H1 (cell line): ENCODE measurements at regions not wholly inside any gene's neighbourhood (a gene's known extent, or its start where the extent isn't known, plus 50 kb on each side); places are given as distances from the start of the nearest gene placed in this dataset.
"Not testable (repeated sequence)": the region's sequence is repeated elsewhere in the genome, so short reads cannot be mapped to it uniquely, and the experiment has no call there.

Experiments used
- CTCF ChIA-PET: fragments of 300-600 bp; sonication (Branson Sonifier 250); formaldehyde crosslinking; loops from one replicate; lab custom pipeline; 2021; ENCODE audit not compliant: partially characterized antibody; lab: Charles Lee
- POLR2A ChIA-PET: fragments of 300-600 bp; sonication (Branson Sonifier 250); formaldehyde crosslinking; loops from one replicate; lab custom pipeline; 2021; ENCODE audit warnings: inconsistent platforms; ENCODE audit not compliant: partially characterized antibody; lab: Charles Lee
- DNase-seq, 2 experiments: peaks; one replicate each; pipeline versions ENCODE4 v3.0.0 to v3.0.0-alpha.2; 2010 to 2022; ENCODE audit warnings: low spot score in 2 of 2, low read depth in 1 of 2, mixed read lengths in 1 of 2
- FAIRE-seq: peaks from 2 replicates; lab custom pipeline; 2011; peaks lifted over from hg19 to GRCh38; lab: Jason Lieb, UNC
- H2AFZ ChIP-seq: 2 replicates; pipeline ENCODE4 v1.8.1; 2012; ENCODE audit warnings: low read length, inconsistent platforms
- H2AK5ac ChIP-seq: 2 replicates; pipeline ENCODE4 v1.6.1; 2013; ENCODE audit warnings: low read depth, low read length
- H2BK120ac ChIP-seq: replicated peaks from 2 replicates; pipeline ENCODE3; 2013; ENCODE audit warnings: low read depth, low read length, inconsistent platforms
- H2BK12ac ChIP-seq: 2 replicates; pipeline ENCODE4 v1.6.1; 2013; ENCODE audit warnings: low read depth, low read length
- H2BK15ac ChIP-seq: 2 replicates; pipeline ENCODE4 v1.6.1; 2013; ENCODE audit warnings: low read length
- H2BK20ac ChIP-seq: 2 replicates; pipeline ENCODE4 v1.6.1; 2013; ENCODE audit warnings: low read length
- H2BK5ac ChIP-seq: 2 replicates; pipeline ENCODE4 v1.6.1; 2013; ENCODE audit warnings: low read depth, low read length
- H3K14ac ChIP-seq: 2 replicates; pipeline ENCODE4 v1.6.1; 2013; ENCODE audit warnings: inconsistent platforms; ENCODE audit not compliant: insufficient read length
- H3K18ac ChIP-seq: 2 replicates; pipeline ENCODE4 v1.6.1; 2013; ENCODE audit warnings: low read length; ENCODE audit errors: extremely low read depth
- H3K23ac ChIP-seq: 2 replicates; pipeline ENCODE4 v1.6.1; 2013; ENCODE audit warnings: inconsistent platforms; ENCODE audit not compliant: insufficient read length
- H3K23me2 ChIP-seq: 2 replicates; pipeline ENCODE4 v1.6.1; 2013; ENCODE audit warnings: low read depth, low read length
- H3K27ac ChIP-seq: 2 replicates; pipeline ENCODE4 v1.6.1; 2011; ENCODE audit warnings: low read depth, low read length, inconsistent platforms
- H3K27me3 ChIP-seq, 4 experiments: replicated peaks in 1 of 4; 1 replicate in 1 of 4; 2 replicates in 3 of 4; pipeline versions ENCODE4 v1.6.1 to v1.8.1; 2011 to 2013; ENCODE audit warnings: low read length in 3 of 4, mild to moderate bottlenecking in 3 of 4, inconsistent platforms in 2 of 4, mixed read lengths in 2 of 4, moderate library complexity in 1 of 4; ENCODE audit not compliant: control insufficient read depth in 3 of 4, insufficient read depth in 3 of 4; ENCODE audit errors: extremely low read depth in 1 of 4
- H3K36me3 ChIP-seq, 4 experiments: 2 replicates each; pipeline versions ENCODE4 v1.6.1 to v1.8.1; 2011 to 2013; ENCODE audit warnings: mild to moderate bottlenecking in 4 of 4, low read length in 3 of 4, moderate library complexity in 2 of 4, control low read depth in 1 of 4, inconsistent platforms in 1 of 4; ENCODE audit not compliant: insufficient read depth in 4 of 4, control insufficient read depth in 2 of 4
- H3K4ac ChIP-seq: replicated peaks from 2 replicates; pipeline ENCODE3; 2013; ENCODE audit warnings: low read length, low read depth, mixed read lengths, inconsistent platforms; ENCODE audit not compliant: insufficient read length
- H3K4me1 ChIP-seq, 4 experiments: replicated peaks in 1 of 4; 1 replicate in 1 of 4; 2 replicates in 3 of 4; pipeline versions ENCODE4 v1.6.1 to v1.8.1; 2011 to 2013; ENCODE audit warnings: low read length in 3 of 4, inconsistent platforms in 2 of 4, mixed read lengths in 1 of 4; ENCODE audit not compliant: insufficient read depth in 4 of 4, control insufficient read depth in 3 of 4
- H3K4me2 ChIP-seq, 2 experiments: 2 replicates each; pipeline versions ENCODE4 v1.6.1 to v1.8.1; 2011 to 2013; ENCODE audit warnings: low read depth in 2 of 2, low read length in 2 of 2, control low read depth in 1 of 2, inconsistent platforms in 1 of 2, mild to moderate bottlenecking in 1 of 2; ENCODE audit not compliant: insufficient read depth in 1 of 2
- H3K4me3 ChIP-seq, 4 experiments: fragments of 200-600, 300-600 bp in 1 of 4; sonication (generic), shearing (Covaris generic), sonication (Bioruptor Twin) in 1 of 4; 2 replicates each; pipeline versions ENCODE4 v1.5.1 to v1.8.1; 2011 to 2016; ENCODE audit warnings: low read length in 4 of 4, low read depth in 3 of 4, control low read depth in 2 of 4, inconsistent platforms in 2 of 4, mild to moderate bottlenecking in 2 of 4, mixed read lengths in 1 of 4, moderate library complexity in 1 of 4; ENCODE audit not compliant: insufficient read depth in 2 of 4; ENCODE audit errors: extremely low read depth in 1 of 4
- H3K56ac ChIP-seq: replicated peaks from 2 replicates; pipeline ENCODE3; 2013; ENCODE audit warnings: low read depth, mild to moderate bottlenecking, mixed read lengths, low read length, inconsistent platforms; ENCODE audit not compliant: insufficient read length
- H3K79me1 ChIP-seq: 2 replicates; pipeline ENCODE4 v1.6.1; 2013; ENCODE audit warnings: low read depth, low read length, control low read depth
- H3K79me2 ChIP-seq, 2 experiments: 2 replicates each; pipeline versions ENCODE4 v1.6.1 to v1.8.1; 2012 to 2013; ENCODE audit warnings: low read length in 2 of 2, mild to moderate bottlenecking in 2 of 2, inconsistent platforms in 1 of 2; ENCODE audit not compliant: insufficient read depth in 2 of 2, control insufficient read depth in 1 of 2
- H3K9ac ChIP-seq, 4 experiments: replicated peaks in 1 of 4; 1 replicate in 1 of 4; 2 replicates in 3 of 4; pipeline versions ENCODE4 v1.6.1 to v1.8.1; 2011 to 2013; ENCODE audit warnings: low read depth in 3 of 4, low read length in 3 of 4, control low read depth in 2 of 4, mild to moderate bottlenecking in 2 of 4, moderate library complexity in 2 of 4, inconsistent platforms in 1 of 4; ENCODE audit errors: extremely low read depth in 1 of 4
- H3K9me3 ChIP-seq, 2 experiments: 2 replicates each; pipeline versions ENCODE4 v1.6.1 to v1.8.1; 2012 to 2013; ENCODE audit warnings: mild to moderate bottlenecking in 2 of 2, moderate library complexity in 2 of 2, control low read depth in 1 of 2, inconsistent platforms in 1 of 2, low read depth in 1 of 2, low read length in 1 of 2, mixed read lengths in 1 of 2; ENCODE audit not compliant: insufficient read depth in 2 of 2
- H4K20me1 ChIP-seq, 2 experiments: replicated peaks in 1 of 2; 2 replicates each; pipeline versions ENCODE3 to v1.8.1; 2011 to 2013; ENCODE audit warnings: inconsistent platforms in 2 of 2, low read length in 2 of 2, mild to moderate bottlenecking in 1 of 2; ENCODE audit not compliant: insufficient read depth in 2 of 2, control insufficient read depth in 1 of 2
- H4K5ac ChIP-seq: 2 replicates; pipeline ENCODE4 v1.6.1; 2013; ENCODE audit warnings: low read length, low read depth, mixed read lengths, inconsistent platforms; ENCODE audit not compliant: insufficient read length
- H4K8ac ChIP-seq: 2 replicates; pipeline ENCODE4 v1.8.0; 2013; ENCODE audit warnings: mild to moderate bottlenecking, moderate library complexity, low read length, inconsistent platforms; ENCODE audit not compliant: insufficient read depth; ENCODE audit errors: extremely low read depth
- H4K91ac ChIP-seq: replicated peaks from 2 replicates; pipeline ENCODE3; 2013; ENCODE audit warnings: low read length, mixed read lengths, inconsistent platforms; ENCODE audit not compliant: insufficient read length
- WGBS, 2 experiments: shearing (Covaris generic) in 1 of 2; methylation state at CpG; one replicate each; pipeline versions ENCODE4 v1.1.6 to v1.1.7; 2013 to 2015; ENCODE audit warnings: low lambda C conversion rate in 2 of 2, mixed read lengths in 2 of 2, inconsistent platforms in 1 of 2, low coverage in 1 of 2, missing lambda C conversion rate in 1 of 2; ENCODE audit not compliant: insufficient replicate concordance in 2 of 2, insufficient coverage in 1 of 2, insufficient read length in 1 of 2; ENCODE audit errors: extremely low coverage in 1 of 2, missing lambda C conversion rate in 1 of 2; 5-methylcytosine and 5-hydroxymethylcytosine counted together

DNA sequence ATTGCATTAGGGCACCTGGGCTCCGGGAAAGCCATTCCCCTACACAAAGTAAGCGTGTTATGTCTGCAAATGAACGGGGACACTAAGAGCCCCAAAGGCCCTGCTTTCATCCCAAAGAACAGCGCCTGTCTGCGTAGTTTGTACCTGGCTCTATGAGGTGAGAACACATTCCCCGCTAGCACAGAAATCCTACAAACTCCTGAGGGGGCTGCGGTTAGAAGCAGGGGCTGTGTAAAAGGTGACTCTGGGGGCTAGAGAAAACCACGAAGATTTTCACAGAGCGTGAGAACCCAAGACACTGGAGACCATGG is 95.2 kb downstream of the PPIAL4G start:
- not testable (repeated sequence) for H4K91ac ChIP-seq, H3K14ac ChIP-seq, H3K4me1 ChIP-seq, DNase-seq, H3K27me3 ChIP-seq, H2AFZ ChIP-seq, H3K23ac ChIP-seq, H3K23me2 ChIP-seq, H2BK15ac ChIP-seq, H4K8ac ChIP-seq, H3K79me1 ChIP-seq, H3K27ac ChIP-seq, H4K5ac ChIP-seq, H3K56ac ChIP-seq, H2BK20ac ChIP-seq, H4K20me1 ChIP-seq, H2AK5ac ChIP-seq, H3K9me3 ChIP-seq, H3K4ac ChIP-seq, H3K18ac ChIP-seq, H3K36me3 ChIP-seq, H2BK5ac ChIP-seq, H2BK120ac ChIP-seq, FAIRE-seq, H3K79me2 ChIP-seq
- Histone ChIP-seq H3K4me2 (peak overlapping the region; percentile 75), H3K4me3 (peak overlapping the region; percentile 46 to 65 (median 52); a peak in 5 of 8 replicates), H3K9ac (peak overlapping the region in 3 of 4 experiments; percentile 11 to 73 (median 70); a peak in 3 of 7 replicates), H2BK12ac (peak overlapping the region; percentile 40; the same call in 1 of the 2 replicates)
- ChIA-PET POLR2A (interaction anchor here (0.7 to 3.1 kb wide), 8 partner anchors 10 to 135 kb away, joined by 3 to 20 read pairs (median 6); no protein-coding TSS in a partner anchor), CTCF (interaction anchor here (1.4 kb wide), 1 partner anchor 16 kb away, joined by 4 read pairs; no protein-coding TSS in a partner anchor)
- 45% methylated on average over 9 of the region's 9 CpGs; no CpG with 5 or more reads in 1 of the 2 experiments for WGBS, 2 experiments
